Amygdala (tissue), 56 donors: ENCODE measurements at regions not wholly inside any gene's neighbourhood (a gene's known extent, or its start where the extent isn't known, plus 50 kb on each side); places are given as distances from the start of the nearest gene placed in this dataset.

Source experiments
- DNase-seq, 56 donors: peaks; one replicate each; lab custom pipeline; 2025; lab: John Stamatoyannopoulos, UW

- DNase-seq, result no peak
These were observed 1579.4 kb upstream of the TMEFF2 start for GRCh38 chr2:193774166-193774565.

GRCh38 chr2:193751299-193751698 lies 1556.6 kb upstream of the TMEFF2 start:
- DNase-seq, result no peak

GRCh38 chr2:193749485-193749884 lies 1554.8 kb upstream of the TMEFF2 start:
- DNase-seq, result no peak

GRCh38 chr2:193743089-193743488 lies 1548.4 kb upstream of the TMEFF2 start:
- no peak for DNase-seq

GRCh38 chr2:193738892-193739291 lies 1544.2 kb upstream of the TMEFF2 start:
- DNase-seq, result no peak

- no peak for DNase-seq
These were observed 1518.2 kb upstream of the TMEFF2 start for GRCh38 chr2:193712912-193713311.

- no peak for DNase-seq
These were observed 1508.7 kb upstream of the TMEFF2 start for GRCh38 chr2:193703411-193703810.

- DNase-seq, result no peak
These were observed 1506.8 kb upstream of the TMEFF2 start for GRCh38 chr2:193701484-193701883.

GRCh38 chr2:193695367-193695766 lies 1500.6 kb upstream of the TMEFF2 start:
- peak in 2 of 56 donors; percentile 0 to 4 for DNase-seq

GRCh38 chr2:193693758-193694157 lies 1499.0 kb upstream of the TMEFF2 start:
- DNase-seq, result no peak

GRCh38 chr2:193690572-193690971 lies 1495.8 kb upstream of the TMEFF2 start:
- no peak for DNase-seq

GRCh38 chr2:193687195-193687594 lies 1492.5 kb upstream of the TMEFF2 start:
- DNase-seq, result no peak

- DNase-seq, result no peak
These were observed 1485.1 kb upstream of the TMEFF2 start for GRCh38 chr2:193679847-193680246.

- no peak for DNase-seq
These were observed 1475.7 kb upstream of the TMEFF2 start for GRCh38 chr2:193670478-193670877.

GRCh38 chr2:193668557-193669323 lies 1474.0 kb upstream of the TMEFF2 start:
- DNase-seq, result no peak

GRCh38 chr2:193627927-193628272 lies 1433.2 kb upstream of the TMEFF2 start:
- DNase-seq, result no peak

GRCh38 chr2:193627187-193627926 lies 1432.6 kb upstream of the TMEFF2 start:
- no peak for DNase-seq

GRCh38 chr2:193608451-193608850 lies 1413.7 kb upstream of the TMEFF2 start:
- no peak for DNase-seq

- DNase-seq, result no peak
These were observed 1396.1 kb upstream of the TMEFF2 start for GRCh38 chr2:193590831-193591230.

GRCh38 chr2:193584522-193584938 lies 1389.8 kb upstream of the TMEFF2 start:
- no peak for DNase-seq

GRCh38 chr2:193583638-193584400 lies 1389.1 kb upstream of the TMEFF2 start:
- DNase-seq, result no peak
